Lower lobe of right lung (tissue), 2 donors: ENCODE measurements at regions not wholly inside any gene's neighbourhood (a gene's known extent, or its start where the extent isn't known, plus 50 kb on each side); places are given as distances from the start of the nearest gene placed in this dataset.

Experiments used
- ATAC-seq, 2 donors: fragments of 200-7000 bp; cut with Tn5 transposase; one replicate each; pipeline ENCODE4 v1.9.1; 2020 to 2022; ENCODE audit warnings: mild to moderate bottlenecking in 2 of 2, moderate library complexity in 2 of 2
- DNase-seq: peaks from one replicate; pipeline ENCODE4 v3.0.0-alpha.2; 2020
- H3K27ac ChIP-seq: fragments of 200-600 bp; one replicate; pipeline ENCODE4 v1.8.0; 2022
- H3K27me3 ChIP-seq: fragments of 200-600 bp; one replicate; pipeline ENCODE4 v1.8.0; 2022; ENCODE audit warnings: low read depth
- H3K36me3 ChIP-seq: fragments of 200-600 bp; one replicate; pipeline ENCODE4 v1.8.0; 2022; ENCODE audit warnings: mild to moderate bottlenecking
- H3K4me1 ChIP-seq: fragments of 200-600 bp; one replicate; pipeline ENCODE4 v1.8.0; 2022
- H3K4me3 ChIP-seq: fragments of 200-600 bp; one replicate; pipeline ENCODE4 v1.8.0; 2022; ENCODE audit warnings: mild to moderate bottlenecking
- H3K9me3 ChIP-seq: fragments of 200-600 bp; one replicate; pipeline ENCODE4 v1.8.0; 2022
- intact Hi-C: fragments of 100-400 bp; cut with DNase I; formaldehyde crosslinking; loops from one replicate; pipeline ENCODE4 v1.11.0; 2022
- TF ChIP-seq, protein P1 (sequence below): fragments of 200-600 bp; IDR thresholded peaks from one replicate; pipeline ENCODE4 v1.8.0; 2022; ENCODE audit warnings: antibody characterized with exemption, mild to moderate bottlenecking
- donor health status: DM: no; HTN: yes; CAD: no; lungs with severe emphysema.

DNA sequence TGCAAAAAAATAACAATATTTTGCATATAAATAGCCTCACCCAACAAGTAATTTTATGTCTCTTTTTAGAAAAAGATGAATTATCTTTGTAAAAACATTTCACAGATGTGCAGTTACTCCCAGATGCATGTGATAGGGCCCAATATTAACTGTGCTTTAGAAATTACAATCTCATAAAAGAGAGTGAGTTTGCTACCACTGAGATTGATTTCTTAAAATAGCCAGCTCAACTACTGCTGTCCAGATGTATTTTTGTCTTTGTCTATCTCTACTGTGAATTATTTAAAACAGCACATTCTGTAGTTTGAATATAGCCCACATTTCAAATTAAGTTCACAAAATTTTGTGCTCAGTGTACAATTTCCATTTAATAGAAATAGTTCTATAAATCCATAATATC, 177.0 kb upstream of the TTC29 start:
- no peaks in the 10 kb centered on the region for H3K36me3 ChIP-seq
- no peaks in the 10 kb centered on the region for H3K27me3 ChIP-seq
- no peak overlapping the region for H3K4me3 ChIP-seq
- intact Hi-C loops: no loop called here
- ATAC-seq (no peak), DNase-seq (no peak)
- H3K9me3 ChIP-seq: no peaks in the 10 kb centered on the region
- H3K27ac ChIP-seq: no peak overlapping the region
- TF ChIP-seq, protein P1, sequence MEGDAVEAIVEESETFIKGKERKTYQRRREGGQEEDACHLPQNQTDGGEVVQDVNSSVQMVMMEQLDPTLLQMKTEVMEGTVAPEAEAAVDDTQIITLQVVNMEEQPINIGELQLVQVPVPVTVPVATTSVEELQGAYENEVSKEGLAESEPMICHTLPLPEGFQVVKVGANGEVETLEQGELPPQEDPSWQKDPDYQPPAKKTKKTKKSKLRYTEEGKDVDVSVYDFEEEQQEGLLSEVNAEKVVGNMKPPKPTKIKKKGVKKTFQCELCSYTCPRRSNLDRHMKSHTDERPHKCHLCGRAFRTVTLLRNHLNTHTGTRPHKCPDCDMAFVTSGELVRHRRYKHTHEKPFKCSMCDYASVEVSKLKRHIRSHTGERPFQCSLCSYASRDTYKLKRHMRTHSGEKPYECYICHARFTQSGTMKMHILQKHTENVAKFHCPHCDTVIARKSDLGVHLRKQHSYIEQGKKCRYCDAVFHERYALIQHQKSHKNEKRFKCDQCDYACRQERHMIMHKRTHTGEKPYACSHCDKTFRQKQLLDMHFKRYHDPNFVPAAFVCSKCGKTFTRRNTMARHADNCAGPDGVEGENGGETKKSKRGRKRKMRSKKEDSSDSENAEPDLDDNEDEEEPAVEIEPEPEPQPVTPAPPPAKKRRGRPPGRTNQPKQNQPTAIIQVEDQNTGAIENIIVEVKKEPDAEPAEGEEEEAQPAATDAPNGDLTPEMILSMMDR: no peak
- H3K4me1 ChIP-seq: no peaks in the 10 kb centered on the region

DNA sequence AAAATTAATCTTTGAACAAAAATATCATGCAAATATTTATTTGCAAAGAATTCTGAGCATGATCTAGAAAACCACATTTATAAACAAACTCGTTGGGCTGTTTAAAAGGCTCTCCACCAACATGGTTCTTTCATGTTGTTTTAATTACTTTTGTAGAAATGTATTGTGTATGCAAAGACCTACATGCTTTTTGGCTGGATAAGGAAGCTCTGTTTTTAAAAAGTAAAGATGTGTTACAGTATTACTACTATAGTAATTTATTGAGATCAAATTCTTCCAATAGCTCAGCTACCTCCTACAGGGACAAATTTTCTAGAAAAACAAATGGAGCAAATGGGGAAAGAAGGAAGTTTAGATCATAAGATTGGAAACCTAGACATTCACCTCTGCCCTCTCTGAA, 177.5 kb upstream of the TTC29 start:
- Histone ChIP-seq H3K4me3 (no peak overlapping the region), H3K36me3 (no peaks in the 10 kb centered on the region), H3K27me3 (no peaks in the 10 kb centered on the region), H3K27ac (no peak overlapping the region), H3K4me1 (no peaks in the 10 kb centered on the region), H3K9me3 (no peaks in the 10 kb centered on the region)
- no peak for ATAC-seq
- TF ChIP-seq, protein P1: no peak
- intact Hi-C loops: no loop called here
- DNase-seq: no peak

DNA sequence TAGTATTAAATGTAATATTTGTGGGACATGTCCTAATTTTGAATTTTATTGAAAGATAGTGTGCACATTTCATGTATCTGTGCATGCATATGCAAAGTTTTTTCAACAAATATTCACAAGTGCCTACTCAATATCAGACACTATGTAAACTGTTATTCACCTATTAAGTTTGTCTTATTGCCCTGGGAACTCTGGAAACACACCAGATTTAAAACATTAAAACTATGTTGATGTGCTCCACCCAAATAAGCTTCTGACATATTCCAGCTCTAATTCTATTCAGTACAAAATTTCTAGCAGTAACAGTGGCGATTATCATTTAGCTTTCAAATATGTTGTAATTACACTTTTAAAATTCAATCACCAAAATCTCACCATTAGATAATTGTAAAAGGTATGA, 183.1 kb upstream of the TTC29 start:
- ATAC-seq: no peak
- Histone ChIP-seq H3K36me3 (no peaks in the 10 kb centered on the region), H3K27ac (no peak overlapping the region), H3K4me3 (no peak overlapping the region), H3K4me1 (no peaks in the 10 kb centered on the region), H3K27me3 (no peaks in the 10 kb centered on the region), H3K9me3 (no peaks in the 10 kb centered on the region)
- no peak for DNase-seq
- TF ChIP-seq, protein P1: no peak
- intact Hi-C loops: no loop called here

DNA sequence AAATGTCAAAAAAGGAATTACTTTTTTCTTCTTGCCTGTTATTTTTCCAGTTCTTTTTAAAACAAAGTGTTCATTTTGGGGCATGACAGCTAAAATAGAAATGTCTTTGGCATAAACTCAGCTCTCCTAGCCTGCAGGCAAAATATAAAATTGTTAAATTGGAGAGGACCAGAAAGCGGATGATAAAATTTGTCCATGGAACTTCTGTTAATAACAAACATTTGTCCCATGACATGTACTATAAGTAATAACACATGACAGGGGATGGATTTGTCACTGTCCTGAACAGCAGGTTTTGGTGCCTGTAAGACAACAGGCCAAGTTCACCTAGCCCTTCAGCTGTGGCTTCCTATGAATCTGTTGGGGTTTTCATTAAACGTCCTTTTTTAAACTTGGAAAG, 184.0 kb upstream of the TTC29 start:
- DNase-seq (no peak), ATAC-seq (no peak)
- intact Hi-C loops: no loop called here
- TF ChIP-seq, protein P1: no peak
- no peaks in the 10 kb centered on the region for H3K4me1 ChIP-seq
- H3K27me3 ChIP-seq: no peaks in the 10 kb centered on the region
- H3K9me3 ChIP-seq: no peaks in the 10 kb centered on the region
- no peak overlapping the region for H3K4me3 ChIP-seq
- H3K27ac ChIP-seq: no peak overlapping the region
- H3K36me3 ChIP-seq: no peaks in the 10 kb centered on the region

DNA sequence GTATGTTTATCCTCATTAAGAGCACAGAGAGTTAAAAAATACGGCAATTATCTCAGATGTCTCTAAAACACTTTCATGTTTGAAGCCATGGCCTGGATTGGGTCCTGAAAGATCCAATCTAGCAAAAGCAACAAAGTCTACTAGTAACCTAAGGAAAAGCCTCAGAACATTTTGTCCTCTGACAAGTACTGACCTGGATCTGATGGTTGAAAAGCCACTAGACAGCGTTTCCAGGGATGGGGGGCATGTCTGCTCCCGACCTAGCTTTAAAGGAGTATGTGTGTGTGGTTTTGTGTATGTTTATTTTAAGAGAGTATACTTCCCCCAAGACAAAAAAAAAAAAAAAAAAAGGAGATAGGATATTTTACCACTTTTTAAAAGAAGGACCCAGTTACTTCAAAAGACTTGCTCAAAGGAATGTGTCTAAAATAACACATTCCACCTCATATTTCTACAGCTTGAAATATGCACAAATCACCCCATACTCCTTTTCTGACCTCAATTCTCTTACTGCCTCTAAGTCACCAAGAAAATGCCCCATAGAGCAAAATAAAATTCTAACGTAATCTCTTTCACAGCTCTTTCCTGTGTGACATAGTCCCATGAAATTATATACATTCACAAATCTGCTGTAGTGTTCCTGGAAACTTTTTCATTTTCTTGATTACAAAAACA, 189.0 kb upstream of the TTC29 start:
- ATAC-seq: no peak
- peaks cover 11% of the 10 kb centered on the region for H3K4me1 ChIP-seq
- TF ChIP-seq, protein P1: no peak
- no peaks in the 10 kb centered on the region for H3K27me3 ChIP-seq
- no peak overlapping the region for H3K27ac ChIP-seq
- DNase-seq: no peak
- intact Hi-C loops: no loop called here
- H3K9me3 ChIP-seq: no peaks in the 10 kb centered on the region
- H3K36me3 ChIP-seq: no peaks in the 10 kb centered on the region
- H3K4me3 ChIP-seq: no peak overlapping the region

- H3K4me1 ChIP-seq: peaks cover 11% of the 10 kb centered on the region
- H3K27me3 ChIP-seq: no peaks in the 10 kb centered on the region
- ATAC-seq (peak; percentile 50 to 69), DNase-seq (no peak)
- H3K36me3 ChIP-seq: no peaks in the 10 kb centered on the region
- H3K4me3 ChIP-seq: no peak overlapping the region
- TF ChIP-seq, protein P1: no peak
- H3K9me3 ChIP-seq: no peaks in the 10 kb centered on the region
- no peak overlapping the region for H3K27ac ChIP-seq
- intact Hi-C loops: no loop called here
Observed at GRCh38 chr4:147136310-147136709, 190.6 kb upstream of the TTC29 start.
